Muscle of back (tissue), 3 donors: ENCODE measurements at regions not wholly inside any gene's neighbourhood (a gene's known extent, or its start where the extent isn't known, plus 50 kb on each side); places are given as distances from the start of the nearest gene placed in this dataset.
"Not testable (repeated sequence)": the region's sequence is repeated elsewhere in the genome, so short reads cannot be mapped to it uniquely, and the experiment has no call there.

Source experiments
- DNase-seq, 3 donors: peaks; one replicate each; pipeline versions ENCODE4 v3.0.0 to v3.0.0-alpha.2; 2013

DNA sequence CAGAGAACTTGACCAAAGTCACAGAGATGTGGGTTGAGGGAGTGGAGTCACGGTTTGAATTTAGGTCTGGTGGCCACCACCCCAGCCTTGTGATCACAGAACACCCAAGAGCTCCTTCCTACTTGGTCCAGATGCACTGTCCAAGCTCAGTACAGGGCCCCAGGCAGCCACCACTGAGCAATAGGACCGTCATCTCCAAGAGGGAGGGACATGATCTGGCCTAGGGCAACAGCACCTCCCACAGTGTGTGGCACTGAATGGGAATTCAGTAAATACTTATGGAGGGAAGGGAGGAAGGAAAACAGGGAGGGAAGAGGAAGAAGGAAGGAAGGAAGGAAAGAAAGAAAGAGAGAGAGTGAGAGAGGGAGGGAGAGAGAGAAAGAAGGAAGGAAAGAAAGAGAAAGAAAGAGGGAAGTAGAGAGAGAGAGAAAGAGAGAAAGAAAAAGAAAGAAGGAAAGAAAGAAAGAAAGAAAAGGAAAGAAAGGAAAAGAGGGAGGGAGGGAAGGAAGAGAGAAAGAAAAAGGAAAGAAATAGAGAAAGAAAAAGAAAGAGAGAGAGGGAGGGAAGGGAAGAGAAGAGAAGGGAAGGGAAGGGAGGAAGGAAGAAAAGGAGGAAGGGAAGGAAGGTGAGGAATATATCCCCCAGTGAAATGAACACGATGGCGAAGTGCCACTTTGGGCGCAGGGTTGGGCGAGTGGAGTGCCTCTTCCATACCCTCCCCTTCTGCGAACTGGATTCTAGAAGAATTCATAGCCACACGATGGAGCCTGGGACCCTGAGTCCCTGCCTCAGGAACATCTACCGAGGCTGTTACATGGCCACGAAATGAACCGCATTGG lies 243.7 kb downstream of the TFAP2C start:
- no peak for DNase-seq

- no peak for DNase-seq
Measured at GRCh38 chr20:56873836-56874235, 244.7 kb downstream of the TFAP2C start.

GRCh38 chr20:56875052-56875659 lies 246.1 kb downstream of the TFAP2C start:
- peak in 1 of 3 donors; percentile 11 for DNase-seq

DNA sequence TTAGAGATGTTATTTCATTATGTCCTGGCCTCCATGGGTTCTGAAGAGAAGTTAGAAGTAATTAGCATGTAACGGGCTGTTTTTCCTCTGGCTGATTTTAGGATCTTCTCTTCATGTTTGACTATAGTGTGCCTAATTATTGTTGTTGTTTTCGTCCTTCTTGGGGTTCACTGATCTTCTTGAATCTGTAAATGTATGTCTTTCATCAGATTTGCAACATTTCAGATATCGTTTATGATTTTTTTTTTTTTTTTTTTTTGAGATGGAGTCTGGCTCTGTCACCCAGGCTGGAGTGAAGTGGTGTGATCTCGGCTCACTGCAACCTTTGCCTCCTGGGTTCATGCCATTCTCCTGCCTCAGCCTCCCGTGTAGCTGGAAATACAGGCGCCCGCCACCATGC lies 246.7 kb downstream of the TFAP2C start:
- no peak for DNase-seq

DNA sequence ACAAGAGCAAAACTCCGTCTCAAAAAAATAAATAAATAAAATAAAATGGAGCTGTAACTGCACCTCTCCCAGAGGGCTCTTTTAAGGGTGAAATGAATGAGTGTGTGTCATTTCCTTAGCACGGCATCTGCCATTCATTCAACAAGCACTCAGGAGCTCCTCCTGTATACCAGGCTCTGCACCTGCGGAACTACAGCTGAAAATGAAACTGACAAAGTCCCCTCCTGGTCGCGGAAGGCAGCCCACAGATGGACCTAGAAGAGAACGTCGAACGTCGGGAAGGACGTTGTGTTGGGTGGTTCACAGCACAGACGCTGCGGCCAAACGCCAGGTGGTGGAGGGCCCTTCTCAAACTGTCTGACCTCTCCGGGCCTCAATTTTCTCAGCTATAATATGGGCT lies 256.4 kb downstream of the TFAP2C start:
- DNase-seq = no peak

- no peak for DNase-seq
Measured at GRCh38 chr20:56890011-56890410, 260.9 kb downstream of the TFAP2C start.

DNA sequence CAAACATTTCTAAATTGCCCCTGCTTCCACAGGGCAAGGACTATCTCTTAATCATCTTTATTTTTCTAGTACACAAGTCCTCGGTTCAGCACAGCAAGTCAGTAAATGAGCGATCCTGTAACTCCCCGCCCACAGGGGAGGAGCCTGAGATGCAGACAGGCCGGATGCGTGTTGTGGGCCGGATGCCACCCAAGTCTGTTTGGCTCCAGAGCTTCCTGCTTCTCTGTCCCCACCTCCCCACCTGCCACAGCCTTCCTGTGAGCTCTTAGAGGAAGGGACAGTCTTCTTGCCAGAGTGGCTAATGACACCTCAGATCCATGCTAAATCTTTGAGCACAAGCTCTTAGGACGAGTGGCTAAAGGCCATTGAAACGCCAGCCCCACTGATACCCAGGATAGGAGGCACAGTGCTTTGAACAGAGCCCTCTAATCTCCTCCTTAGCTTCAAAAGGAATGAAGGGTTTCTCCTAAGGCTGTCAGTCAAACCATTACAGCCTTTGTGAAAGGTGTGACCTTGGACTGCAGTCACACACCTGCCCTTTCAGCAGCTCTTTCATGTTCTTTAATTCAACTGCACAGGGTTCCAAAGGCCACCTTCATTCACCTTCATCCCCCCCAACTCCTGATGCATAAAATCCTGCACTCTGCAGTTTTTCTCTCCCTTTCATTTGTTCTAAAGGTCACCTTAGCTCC lies 264.3 kb downstream of the TFAP2C start:
- no peak for DNase-seq

- no peak for DNase-seq
Measured at GRCh38 chr20:56896447-56896846, 267.3 kb downstream of the TFAP2C start.

GRCh38 chr20:56897318-56897957 lies 268.3 kb downstream of the TFAP2C start:
- DNase-seq = no peak

DNA sequence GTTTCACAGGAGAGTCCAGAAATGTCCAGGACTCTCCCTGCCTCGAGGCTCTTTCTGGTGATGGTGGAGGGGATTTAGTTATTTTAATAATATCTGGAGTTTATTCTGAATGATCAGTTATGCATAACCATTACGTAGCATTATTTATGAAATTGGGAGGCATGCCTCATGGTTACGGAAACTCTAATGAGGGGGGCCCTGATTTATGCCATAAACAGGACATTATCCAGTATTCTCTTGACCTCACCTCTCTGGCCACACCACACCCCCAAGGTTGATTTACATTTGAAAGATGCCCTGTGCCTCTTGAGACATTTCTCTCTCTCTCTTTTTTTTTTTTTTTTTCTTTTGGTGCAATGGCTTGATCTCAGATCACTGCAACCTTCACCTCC lies 268.8 kb downstream of the TFAP2C start:
- DNase-seq = no peak

- no peak for DNase-seq
Measured at GRCh38 chr20:56899506-56899905, 270.4 kb downstream of the TFAP2C start.

DNA sequence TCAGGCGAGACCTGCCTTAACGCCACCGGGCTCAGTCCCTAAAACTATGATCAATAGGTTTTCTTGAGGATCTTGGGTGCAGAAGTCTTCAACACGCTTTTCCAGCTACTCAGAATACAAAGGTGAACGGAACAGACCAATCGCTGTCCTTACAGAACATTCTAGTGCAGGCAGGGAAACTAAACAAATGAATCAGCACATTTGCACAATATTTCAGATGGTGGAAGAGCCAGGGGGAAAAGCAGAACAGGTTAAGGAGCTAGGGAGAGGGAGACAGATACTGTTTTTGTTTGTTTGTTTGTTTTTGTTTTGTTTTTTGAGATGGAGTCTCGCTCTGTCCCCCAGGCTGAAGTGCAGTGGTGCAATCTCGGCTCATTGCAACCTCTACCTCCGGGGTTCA lies 271.1 kb downstream of the TFAP2C start:
- no peak for DNase-seq

DNA sequence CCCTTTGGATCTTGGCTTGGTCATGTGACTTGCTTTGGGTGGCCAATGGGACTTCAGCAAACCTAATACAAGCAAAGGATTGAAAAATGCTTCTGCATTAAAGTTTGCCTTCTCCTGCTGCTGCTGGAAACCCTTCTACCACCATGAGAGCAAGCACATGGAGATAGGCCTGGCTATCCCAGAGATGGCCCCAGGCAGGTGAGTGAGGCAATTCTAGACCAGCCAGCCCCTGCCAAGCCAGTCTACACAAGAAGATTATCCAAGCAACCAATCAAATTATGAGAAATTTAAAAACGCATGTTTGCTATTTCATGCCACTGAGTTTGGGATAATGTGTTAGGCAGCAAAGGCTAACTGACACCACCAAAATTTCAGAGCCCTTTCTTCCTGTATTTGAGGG lies 274.3 kb downstream of the TFAP2C start:
- DNase-seq = no peak

GRCh38 chr20:56903858-56904257 lies 274.8 kb downstream of the TFAP2C start:
- DNase-seq = no peak

GRCh38 chr20:56909918-56910714 lies 281.0 kb downstream of the TFAP2C start:
- DNase-seq = no peak

GRCh38 chr20:56911946-56912345 lies 282.8 kb downstream of the TFAP2C start:
- no peak for DNase-seq

GRCh38 chr20:56914532-56914931 lies 285.4 kb downstream of the TFAP2C start:
- DNase-seq = no peak

GRCh38 chr20:56916345-56916622 lies 287.2 kb downstream of the TFAP2C start:
- no peak for DNase-seq

GRCh38 chr20:56920041-56920440 lies 290.9 kb downstream of the TFAP2C start:
- DNase-seq = not testable (repeated sequence)

- DNase-seq = no peak
Measured at GRCh38 chr20:56922497-56922896, 293.4 kb downstream of the TFAP2C start.

GRCh38 chr20:56924292-56925081 lies 295.4 kb downstream of the TFAP2C start:
- peak in 1 of 3 donors; percentile 38 for DNase-seq
